GM12801 (cell line): ENCODE measurements at regions not wholly inside any gene's neighbourhood (a gene's known extent, or its start where the extent isn't known, plus 50 kb on each side); places are given as distances from the start of the nearest gene placed in this dataset.

ENCODE experiments used
- CTCF ChIP-seq: IDR thresholded peaks from one replicate; pipeline ENCODE4 v1.5.1; 2011; ENCODE audit warnings: control low read depth; ENCODE audit not compliant: insufficient read length; ENCODE audit errors: extremely low read depth

- TF ChIP-seq CTCF: no peak
These were observed 195.5 kb upstream of the TMPO start for GRCh38 chr12:98319716-98320425.

GRCh38 chr12:98325003-98325402 is 190.4 kb upstream of the TMPO start:
- TF ChIP-seq CTCF: no peak

- TF ChIP-seq CTCF: no peak
These were observed 186.9 kb upstream of the TMPO start for GRCh38 chr12:98328467-98328866.

GRCh38 chr12:98329589-98329988 is 185.8 kb upstream of the TMPO start:
- TF ChIP-seq CTCF: no peak

GRCh38 chr12:98332642-98333041 is 182.7 kb upstream of the TMPO start:
- no peak for TF ChIP-seq CTCF

- no peak for TF ChIP-seq CTCF
These were observed 180.6 kb upstream of the TMPO start for GRCh38 chr12:98334768-98335167.

GRCh38 chr12:98341026-98341425 is 174.4 kb upstream of the TMPO start:
- no peak for TF ChIP-seq CTCF
